Activated CD4-positive, alpha-beta T cell treated with anti-CD3 and anti-CD28 coated beads, Interleukin-2, amount 50 U/mL, for 48 hours (primary cell): ENCODE measurements at regions not wholly inside any gene's neighbourhood (a gene's known extent, or its start where the extent isn't known, plus 50 kb on each side); places are given as distances from the start of the nearest gene placed in this dataset.
"Not testable (repeated sequence)": the region's sequence is repeated elsewhere in the genome, so short reads cannot be mapped to it uniquely, and the experiment has no call there.

Experiments used
- DNase-seq, 2 experiments: peaks; one replicate each; pipeline ENCODE4 v3.0.0-alpha.2; 2020

DNA sequence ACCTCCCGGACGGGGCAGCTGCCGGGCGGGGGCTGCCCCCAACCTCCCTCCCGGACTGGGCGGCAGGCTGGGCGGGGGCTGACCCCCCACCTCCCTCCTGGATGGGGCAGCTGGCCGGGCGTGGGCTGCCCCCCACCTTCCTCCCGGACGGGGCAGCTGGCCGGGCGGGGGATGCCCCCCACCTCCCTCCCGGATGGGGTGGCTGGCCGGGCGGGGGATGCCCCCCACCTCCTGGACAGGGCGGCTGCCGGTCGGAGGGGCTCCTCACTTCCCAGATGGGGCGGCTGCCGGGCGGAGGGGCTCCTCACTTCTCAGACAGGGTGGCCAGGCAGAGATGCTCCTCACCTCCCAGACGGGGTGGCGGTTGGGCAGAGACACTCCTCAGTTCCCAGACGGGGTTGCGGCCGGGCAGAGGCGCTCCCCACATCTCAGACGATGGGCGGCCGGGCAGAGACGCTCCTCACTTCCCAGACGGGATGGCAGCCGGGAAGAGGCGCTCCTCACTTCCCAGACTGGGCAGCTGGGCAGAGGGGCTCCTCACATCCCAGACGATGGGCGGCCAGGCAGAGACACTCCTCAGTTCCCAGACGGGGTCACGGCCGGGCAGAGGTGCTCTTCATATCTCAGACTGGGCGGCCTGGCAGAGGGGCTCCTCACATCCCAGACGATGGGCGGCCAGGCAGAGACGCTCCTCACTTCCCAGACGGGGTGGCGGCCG lies 691.1 kb downstream of the BRINP1 start:
- DNase-seq: not testable (repeated sequence)

DNA sequence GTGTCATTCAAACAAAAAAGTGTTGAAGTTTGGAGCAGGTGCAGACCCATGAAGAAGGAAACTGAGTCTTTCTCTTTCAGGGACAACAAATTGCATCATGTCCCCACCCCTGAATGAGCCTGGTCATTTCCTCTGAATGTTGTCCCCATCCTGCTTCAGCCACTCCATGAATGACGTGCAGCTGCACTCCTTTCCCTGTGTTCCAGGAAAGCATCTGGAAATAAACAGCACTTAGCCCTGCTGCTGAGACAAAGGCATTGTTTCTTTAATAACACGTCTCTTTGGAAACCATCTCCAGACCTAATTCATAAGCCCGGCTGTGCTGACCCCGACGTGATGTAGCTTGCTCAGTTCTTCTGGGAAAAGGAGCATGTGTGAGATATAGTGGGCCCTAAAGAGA lies 682.3 kb downstream of the BRINP1 start:
- DNase-seq: no peak

DNA sequence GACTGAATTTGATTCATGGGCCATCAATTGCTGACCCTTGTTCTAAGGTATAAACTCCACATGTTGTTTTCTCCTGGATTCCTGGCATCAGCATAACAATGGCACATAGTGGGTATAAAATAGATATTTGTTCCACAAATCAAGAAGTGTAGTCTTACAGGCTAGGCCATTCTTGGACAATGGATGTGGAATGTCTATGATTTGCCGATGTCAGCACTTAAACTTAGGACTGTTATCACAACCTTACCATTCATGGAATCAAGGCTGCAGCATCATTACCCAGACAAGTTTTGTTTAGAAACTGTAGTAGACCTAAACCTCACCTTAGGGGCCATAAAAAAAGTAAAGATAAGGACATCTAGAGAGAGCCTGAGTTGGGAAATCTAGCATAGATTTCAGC lies 680.0 kb downstream of the BRINP1 start:
- no peak for DNase-seq

DNA sequence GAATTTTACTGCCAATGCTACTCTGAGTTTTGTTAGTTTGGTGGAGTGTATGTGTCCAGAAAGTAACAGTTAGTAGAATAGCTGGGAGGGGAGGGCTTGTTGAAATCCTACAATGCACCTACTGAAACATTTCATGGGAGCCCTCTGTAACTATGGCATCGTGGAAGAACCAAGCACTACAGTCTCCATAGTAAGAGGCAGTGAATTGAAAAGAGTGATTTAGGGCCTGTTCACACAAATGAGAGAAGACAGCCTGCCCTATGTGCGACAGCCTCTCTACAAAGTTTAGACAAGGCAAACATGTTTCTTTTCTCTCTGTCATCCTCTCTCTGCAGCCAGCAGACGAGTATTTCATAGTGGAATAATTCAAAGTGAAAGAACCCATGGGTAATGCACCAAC lies 676.6 kb downstream of the BRINP1 start:
- DNase-seq: no peak

DNA sequence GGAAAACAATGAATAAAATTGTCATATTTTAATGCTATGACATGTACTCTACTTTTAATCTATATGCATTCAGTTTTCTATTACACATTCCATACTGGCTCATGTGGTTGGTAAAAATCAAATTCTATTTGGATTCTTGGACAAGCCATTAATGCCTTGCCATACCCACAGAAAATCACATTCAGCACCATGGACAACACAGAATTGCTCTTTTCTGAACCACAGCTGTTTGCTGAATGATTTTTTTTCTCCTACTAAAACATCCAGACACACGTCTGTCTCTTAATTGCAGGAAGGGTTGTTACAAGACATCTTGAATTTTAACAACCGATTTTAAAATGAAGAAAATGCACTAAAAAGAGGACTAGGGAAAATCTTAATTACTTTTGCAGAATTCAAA lies 675.6 kb downstream of the BRINP1 start:
- no peak for DNase-seq

DNA sequence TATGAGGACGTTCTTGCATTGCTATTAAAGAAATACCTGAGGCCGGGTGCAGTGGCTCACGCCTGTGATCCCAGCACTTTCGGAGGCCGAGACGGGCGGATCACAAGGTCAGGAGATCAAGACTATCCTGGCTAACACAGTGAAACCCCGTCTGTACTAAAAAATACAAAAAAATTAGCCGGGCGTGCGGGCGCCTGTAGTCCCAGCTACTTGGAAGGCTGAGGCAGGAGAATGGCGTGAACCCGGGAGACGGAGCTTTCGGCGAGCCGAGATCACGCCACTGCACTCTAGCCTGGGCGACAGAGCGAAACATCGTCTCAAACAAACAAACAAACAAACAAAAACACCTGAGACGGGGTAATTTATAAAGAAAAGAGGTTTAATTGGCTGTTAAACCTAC lies 674.0 kb downstream of the BRINP1 start:
- DNase-seq: not testable (repeated sequence)

DNA sequence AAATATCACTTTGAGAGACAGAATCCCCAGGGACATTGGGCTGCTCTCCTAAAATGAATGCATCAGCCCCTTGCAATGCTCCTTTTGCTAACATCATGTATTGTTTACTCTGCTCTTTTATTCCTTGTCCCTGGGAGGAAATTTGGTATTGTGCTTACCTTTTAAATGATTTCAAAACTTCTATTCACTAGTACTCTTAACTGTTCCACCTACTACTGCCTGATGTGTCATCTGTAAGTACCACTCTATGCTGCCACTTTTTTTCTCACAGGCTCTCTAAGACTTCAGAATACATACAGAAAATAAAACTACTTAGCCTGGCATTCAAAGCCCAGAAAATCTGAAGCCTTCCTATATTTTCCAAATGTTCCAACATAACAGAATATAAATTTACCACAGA lies 667.2 kb downstream of the BRINP1 start:
- DNase-seq: no peak

DNA sequence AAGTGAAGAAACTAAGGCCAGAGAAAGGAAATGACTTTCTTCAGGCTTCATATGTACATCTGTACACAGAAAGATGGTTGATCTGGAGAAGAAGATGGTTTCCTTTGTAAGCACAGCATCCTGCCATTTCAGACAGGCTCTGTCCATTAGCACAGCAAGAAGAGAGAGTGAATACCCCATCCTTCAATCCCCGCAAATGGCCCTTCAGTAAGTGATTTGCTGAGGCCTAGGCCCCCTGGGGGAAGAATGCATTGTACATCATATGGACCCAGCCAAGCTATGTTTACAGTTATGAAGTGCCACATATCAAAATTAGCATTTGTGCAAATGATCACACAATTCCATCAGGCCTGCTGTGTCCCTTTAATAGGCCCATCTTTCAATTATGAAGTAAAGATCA lies 657.4 kb downstream of the BRINP1 start:
- no peak for DNase-seq

DNA sequence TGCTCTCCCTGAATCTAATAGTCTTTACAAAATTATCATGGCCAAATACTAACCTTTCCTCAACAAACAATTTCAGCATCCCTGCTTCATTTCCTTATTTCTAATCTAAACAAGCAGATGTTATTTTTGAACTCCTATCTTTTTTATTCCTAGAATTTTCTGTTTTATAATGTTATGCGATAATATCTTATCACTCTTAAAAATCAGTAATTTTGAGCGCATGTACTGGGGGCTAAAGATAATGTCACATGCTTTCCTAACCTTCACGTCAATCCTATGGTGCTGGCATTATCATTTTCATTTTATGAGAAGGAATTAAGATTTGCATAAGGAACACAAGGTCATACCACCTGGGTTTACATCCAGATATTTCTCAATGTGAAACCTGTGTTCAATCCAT lies 648.0 kb downstream of the BRINP1 start:
- DNase-seq: no peak

DNA sequence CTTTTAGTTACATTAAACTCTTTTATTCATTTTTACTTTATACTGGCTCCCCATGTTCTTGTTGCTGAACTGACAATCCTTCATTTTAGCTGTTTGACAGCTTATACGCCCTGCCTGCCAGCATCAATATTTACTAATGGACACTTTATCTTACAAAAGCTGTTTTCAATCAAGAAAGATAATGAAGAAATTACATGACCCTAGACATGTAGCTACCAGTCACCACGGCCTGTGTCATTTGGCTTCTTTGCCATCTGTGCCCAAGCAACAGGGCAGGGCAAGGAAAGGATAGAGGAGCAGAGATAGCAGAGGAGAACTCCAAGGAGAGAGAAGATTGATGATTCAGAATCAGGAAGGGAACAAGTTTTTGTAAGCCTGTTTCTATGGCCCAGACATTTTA lies 647.3 kb downstream of the BRINP1 start:
- no peak for DNase-seq

DNA sequence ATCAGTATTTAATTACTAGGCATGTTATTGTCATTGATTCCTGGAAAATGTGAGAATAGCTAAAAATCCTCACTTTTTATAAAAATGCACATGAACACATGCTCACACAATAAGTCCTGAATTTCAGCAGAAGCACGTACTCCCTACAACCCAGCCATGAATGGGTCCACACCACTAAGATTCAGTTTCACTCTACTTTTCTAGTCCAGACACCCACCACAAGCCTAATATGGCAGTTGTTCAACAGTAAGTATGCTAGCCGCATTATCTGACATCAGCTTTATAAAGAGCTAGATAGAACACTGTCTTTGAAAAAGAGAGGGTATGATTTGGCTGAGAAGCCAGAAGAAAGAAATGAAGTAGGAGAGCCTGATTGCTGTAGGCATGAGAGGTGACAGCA lies 639.3 kb downstream of the BRINP1 start:
- no peak for DNase-seq

DNA sequence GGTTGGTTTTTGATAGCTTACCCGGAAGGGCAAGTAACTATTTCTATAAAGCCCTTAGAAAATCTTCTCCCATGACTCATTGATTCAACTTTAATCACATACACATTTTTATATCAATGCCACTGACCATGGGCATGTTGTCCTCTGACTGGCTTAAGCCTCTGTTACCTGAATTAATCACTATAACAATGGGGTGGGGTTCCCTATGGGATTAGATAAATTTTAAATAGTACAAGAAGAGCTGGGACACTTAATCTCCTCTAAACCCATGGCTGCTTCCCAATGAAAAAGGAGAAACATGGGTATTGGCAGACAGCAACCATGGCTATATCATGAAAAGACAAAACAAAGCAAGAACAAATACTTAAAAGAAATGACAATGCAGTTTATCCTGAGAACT lies 636.2 kb downstream of the BRINP1 start:
- DNase-seq: no peak

DNA sequence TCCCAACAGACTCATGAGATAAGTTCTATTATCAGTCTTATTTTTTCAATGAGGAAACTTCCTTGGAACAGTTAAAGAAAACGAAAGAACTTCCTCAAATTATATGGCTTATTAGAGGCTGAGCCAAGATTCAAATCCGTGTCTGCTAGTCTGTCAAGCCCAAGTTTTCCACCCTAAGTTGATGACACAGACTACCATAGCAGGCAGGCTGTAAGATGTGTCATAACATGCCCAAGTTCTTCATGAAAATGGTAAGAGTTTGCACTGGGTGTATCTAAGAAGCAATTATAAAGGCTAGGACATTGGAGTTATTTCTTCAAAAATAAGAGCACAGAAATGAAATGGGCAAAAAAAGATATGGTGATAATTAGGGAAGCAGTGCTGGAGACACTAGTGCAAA lies 634.5 kb downstream of the BRINP1 start:
- no peak for DNase-seq

DNA sequence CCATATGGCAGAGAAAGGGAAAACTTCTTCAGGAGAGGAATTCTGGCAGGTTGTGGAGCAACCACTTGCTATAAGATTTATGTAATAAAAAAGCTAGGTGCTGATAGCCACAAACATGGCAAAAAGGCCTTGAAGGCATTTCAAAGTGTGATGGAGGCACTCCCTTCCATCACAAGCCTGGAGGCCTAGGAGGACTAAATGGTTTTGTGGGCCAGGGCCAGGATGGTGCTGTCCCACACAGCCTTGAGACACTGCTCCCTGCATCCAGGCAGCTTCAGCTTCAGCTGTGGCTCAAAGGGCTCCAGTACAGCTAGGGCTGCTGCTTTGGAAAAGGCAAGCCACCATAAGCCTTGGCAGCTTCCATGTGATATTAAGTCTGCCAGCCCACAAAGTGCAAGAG lies 632.8 kb downstream of the BRINP1 start:
- no peak for DNase-seq

DNA sequence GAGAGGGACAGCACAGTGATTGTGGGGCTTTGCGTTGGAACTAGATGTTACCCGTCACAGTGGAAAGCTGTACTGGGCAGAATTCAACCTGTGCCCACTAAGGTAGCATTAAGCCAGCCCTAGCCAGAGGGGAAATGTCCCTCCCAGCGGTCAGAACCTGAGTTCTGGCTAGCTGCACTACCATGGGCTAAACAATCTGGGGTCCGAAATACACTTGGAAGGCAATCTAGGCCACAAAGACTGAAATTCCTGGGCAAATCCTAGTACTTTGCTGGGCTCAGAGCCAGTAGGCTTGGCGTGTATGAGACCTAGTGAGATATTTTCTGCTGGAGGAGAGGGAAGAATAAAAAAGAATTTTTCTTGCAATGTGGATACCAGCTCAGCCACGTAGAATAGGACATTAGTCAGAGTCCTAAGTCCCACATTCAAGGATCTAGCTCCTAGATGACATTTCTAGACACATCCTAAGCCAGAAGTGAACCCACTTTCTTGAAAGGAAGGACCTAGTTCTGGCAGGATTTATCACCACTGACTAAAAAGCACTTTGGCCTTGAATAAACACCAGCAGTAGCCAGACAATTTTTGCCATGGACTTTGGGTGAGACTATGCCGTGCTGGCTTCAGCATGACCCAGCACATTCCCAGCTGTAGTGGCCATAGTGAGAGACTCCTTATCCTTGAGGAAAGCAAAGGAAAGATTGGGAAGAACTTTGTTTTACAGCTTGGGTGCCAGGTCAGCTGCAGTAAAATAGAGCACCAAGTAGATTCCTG lies 618.0 kb downstream of the BRINP1 start:
- no peak for DNase-seq

DNA sequence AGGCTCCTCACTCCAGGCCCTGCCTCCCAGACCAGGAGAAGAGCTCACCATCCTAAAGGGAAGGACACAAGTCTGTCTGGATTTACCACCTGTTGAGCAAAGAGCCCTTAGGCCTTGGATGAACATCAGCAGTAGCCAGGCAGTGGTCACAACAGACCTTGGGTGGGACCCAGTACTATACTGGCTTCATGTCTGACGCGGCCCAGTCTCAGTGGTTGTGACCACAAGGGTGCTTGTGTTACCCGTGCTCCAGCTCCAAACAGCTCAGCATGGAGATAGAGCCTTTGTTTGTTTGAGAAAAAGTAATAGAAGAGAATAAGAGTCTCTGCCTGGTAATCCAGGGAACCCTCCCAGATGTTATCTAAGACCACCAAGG lies 617.4 kb downstream of the BRINP1 start:
- no peak for DNase-seq

DNA sequence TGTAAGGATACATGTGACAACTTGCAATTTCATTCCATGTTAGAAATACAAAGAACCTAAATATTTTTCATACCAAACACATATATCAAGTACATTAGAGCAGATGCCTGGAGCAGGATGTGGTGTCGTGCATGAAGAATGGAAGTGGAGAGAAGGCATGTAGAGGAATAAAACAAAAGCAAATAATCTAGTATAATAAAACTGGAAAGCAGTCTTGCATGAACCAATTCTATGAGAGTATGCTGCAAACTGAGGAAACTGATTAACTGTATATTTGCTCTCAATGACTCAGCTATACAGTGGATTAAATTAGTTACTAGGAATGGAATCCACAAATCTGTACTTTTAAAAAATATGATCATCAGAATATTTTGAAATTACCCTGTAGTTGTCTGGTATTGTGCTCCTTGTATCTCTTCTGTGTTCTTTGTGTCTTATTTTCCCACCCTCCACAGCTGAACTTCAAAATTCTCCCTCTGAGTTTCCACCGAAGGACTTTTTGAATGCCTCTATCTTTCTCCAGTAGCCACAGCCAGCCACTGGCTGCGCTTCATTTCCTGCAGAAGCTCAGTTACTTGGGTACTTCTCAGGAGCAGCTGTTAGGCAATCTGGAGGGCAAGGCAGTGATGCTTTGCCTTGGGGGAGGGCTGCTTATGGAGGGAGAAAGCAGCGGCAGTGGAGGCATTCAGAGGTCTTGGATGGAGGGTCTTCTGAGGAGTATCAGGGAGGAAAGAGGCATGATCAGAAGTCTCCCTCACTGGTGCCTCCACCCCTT lies 608.0 kb downstream of the BRINP1 start:
- DNase-seq: no peak

DNA sequence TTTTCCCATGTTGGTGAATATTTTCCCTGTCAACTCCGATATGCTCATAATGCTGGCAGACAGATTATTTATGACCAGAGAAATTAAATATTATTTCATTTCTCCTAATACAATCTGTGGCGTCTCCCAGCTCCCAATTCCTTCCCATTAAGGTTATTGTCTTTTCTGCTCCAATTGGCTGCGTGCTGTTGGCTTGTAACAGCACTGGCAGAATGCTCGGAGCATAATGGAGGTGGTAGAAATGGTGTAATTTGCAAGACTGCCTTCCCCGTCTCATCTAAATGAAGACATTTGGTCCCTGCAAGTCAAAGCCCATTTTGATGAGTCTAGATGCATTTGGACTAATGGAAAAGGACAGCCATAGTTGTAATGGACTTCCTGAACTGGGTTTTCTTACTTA lies 601.7 kb downstream of the BRINP1 start:
- DNase-seq: no peak

DNA sequence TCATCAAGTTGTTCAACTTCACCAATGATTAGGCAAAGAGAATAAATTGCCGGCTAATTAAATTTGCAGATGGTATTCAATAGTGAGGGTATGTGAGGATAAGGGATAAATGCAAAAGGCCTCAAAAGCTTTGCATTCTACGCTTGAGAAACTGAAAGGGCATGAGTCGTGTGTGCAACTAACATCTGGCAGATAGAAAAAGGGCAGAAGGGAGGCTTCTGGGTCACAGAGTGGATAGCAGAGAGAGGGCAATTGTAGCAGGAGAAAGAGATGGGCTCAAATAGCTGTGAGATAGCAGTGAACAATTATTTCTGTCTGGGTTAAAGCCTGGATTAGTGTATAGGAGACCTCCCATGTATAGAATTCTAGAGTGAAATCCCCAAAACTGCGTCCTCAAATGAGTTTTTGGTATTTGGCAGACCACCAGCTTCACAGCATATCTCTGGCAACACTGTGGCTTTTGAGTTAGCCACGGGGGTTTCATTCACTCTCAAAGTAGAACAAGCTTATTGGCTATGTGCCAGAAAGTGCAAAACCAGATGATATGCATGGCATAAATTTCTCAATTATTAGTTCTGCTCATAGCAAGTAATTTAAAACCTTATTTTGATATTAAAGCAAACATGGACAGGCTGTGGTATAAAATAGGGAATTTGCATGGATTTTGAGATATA lies 586.3 kb downstream of the BRINP1 start:
- DNase-seq: no peak

DNA sequence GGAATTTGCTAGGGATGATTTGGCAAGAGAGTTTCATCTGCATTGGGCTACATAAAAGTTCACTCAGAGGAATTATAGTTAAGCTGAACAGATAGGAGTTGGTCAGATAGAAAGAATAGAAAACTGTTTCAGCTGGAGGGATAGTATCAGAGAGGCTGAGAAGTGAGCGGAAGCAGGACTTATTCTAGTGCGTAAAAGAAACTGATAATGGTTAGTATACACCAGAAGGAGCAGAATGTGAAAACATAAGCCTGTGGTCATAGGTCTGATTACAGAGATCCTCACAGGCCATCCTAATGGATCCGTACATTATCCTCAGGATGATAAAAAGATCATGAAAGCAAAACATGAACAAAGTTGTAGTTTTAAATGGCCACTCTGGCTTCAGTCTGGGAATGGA lies 585.2 kb downstream of the BRINP1 start:
- DNase-seq: no peak

DNA sequence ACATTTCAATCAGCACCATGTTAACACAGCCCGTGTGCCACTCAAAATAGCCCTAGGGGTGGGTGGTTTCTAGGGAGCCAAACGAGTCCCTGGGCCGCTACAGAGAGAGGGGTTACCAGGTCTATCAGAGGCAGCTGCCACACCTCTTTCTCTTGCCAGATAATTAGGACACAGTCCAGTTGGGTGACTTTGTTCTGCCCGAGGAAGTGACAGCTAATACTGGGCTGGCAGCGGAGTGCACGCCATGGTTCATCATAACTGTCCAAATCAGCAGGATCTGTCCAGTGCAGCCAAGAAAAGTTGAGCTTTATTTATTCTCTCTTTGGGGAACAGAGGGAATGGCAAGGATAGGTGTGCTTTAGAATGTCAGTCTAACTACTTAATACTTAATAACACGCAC lies 583.8 kb downstream of the BRINP1 start:
- DNase-seq: no peak

DNA sequence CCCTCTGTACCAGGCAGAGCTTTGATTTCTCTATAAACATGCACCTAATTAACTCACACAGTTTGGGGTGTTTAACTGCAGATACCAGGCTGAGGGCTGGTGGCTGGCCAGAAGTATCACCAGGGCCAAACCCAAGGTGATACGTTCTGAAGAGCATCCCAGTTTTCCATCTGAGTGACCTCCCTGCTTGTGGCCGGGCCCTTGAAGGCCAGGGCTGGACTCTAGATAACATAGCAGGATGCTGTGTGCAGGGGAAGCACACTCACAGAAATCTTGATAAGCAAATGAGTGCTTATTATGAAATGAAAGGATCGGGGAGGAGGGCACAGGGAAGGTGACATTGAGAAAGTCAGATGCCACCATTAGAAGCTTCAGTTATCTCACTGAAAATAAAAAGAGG lies 582.4 kb downstream of the BRINP1 start:
- DNase-seq: no peak

DNA sequence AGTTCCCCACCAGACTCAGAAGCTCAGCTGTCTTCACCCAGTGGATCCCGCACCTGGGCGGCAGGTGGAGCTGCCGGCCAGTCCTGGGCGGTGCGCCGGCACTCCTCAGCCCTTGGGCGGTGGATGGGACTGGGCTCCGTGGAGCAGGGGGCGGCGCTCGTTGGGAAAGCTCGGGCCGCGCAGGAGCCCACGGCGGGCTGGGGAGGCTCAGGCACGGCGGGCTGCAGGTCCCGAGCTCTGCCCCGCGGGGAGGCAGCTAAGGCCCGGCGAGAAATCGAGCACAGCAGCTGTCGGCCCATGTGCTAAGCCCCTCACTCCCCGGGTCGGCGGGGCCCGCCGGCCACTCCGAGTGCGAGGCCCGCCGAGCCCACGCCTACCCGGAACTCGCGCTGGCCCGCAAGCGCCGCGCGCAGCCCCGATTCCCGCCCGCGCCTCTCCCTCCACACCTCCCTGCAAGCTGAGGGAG lies 560.0 kb downstream of the BRINP1 start:
- no peak for DNase-seq
